B cell (primary cell): ENCODE measurements at regions not wholly inside any gene's neighbourhood (a gene's known extent, or its start where the extent isn't known, plus 50 kb on each side); places are given as distances from the start of the nearest gene placed in this dataset.

Experiments used
- EZH2 ChIP-seq: IDR thresholded peaks from 2 replicates; pipeline ENCODE4 v1.6.1; 2012; ENCODE audit warnings: borderline replicate concordance, low read depth, mild to moderate bottlenecking, moderate library complexity, low read length; ENCODE audit not compliant: insufficient read depth, poor library complexity, severe bottlenecking
- TF ChIP-seq, protein P1 (sequence below): fragments of 200-600 bp; IDR thresholded peaks from one replicate; pipeline ENCODE4 v1.8.0; 2022; ENCODE audit warnings: antibody characterized with exemption, mild to moderate bottlenecking

DNA sequence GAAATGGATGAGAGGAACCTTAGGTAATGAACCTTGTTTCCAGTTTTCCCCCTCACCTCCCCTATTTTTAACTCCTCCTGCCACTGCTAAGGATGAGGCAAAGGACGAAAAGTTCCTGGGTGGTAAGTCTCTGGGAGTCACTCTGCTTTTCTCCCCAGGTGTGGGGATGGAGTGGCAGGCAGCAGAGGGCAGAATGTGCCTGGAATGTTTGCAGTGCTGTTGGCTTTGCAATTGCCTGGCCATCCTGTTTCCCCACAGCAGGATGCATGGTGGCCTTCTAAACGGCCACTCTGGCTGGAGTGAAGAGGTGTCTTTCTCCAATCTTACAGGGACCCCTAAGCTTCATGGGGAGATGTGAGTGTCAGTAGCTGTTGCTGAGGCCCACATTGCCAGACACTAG is 432.5 kb upstream of the ZFHX3 start:
- TF ChIP-seq, protein P1, sequence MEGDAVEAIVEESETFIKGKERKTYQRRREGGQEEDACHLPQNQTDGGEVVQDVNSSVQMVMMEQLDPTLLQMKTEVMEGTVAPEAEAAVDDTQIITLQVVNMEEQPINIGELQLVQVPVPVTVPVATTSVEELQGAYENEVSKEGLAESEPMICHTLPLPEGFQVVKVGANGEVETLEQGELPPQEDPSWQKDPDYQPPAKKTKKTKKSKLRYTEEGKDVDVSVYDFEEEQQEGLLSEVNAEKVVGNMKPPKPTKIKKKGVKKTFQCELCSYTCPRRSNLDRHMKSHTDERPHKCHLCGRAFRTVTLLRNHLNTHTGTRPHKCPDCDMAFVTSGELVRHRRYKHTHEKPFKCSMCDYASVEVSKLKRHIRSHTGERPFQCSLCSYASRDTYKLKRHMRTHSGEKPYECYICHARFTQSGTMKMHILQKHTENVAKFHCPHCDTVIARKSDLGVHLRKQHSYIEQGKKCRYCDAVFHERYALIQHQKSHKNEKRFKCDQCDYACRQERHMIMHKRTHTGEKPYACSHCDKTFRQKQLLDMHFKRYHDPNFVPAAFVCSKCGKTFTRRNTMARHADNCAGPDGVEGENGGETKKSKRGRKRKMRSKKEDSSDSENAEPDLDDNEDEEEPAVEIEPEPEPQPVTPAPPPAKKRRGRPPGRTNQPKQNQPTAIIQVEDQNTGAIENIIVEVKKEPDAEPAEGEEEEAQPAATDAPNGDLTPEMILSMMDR, result no peak
- no peak for TF ChIP-seq EZH2
